ENCODE measurements at regions not wholly inside any gene's neighbourhood (a gene's known extent, or its start where the extent isn't known, plus 50 kb on each side); places are given as distances from the start of the nearest gene placed in this dataset.

DNA sequence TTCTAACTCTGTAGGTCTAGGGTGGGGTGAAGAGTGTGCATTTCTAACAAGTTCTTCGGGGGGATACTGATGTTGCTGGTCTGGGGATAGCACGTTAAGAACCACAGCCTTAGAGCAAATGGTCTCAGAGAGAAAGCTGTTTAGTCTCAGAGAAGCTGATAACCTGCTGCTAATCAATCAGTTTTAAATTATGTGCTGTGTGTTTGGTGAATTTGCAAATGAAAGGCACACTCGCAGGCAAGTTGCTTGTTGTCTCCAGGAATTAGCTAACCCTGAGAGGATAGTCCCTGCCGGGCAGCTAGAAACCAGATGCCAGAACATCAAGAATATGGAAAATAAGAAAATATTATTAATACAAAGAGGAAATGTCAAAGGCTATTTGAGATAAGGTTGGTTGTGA, 79.2 kb downstream of the DMRT2 start:
- TF ChIP-seq, protein P1, sequence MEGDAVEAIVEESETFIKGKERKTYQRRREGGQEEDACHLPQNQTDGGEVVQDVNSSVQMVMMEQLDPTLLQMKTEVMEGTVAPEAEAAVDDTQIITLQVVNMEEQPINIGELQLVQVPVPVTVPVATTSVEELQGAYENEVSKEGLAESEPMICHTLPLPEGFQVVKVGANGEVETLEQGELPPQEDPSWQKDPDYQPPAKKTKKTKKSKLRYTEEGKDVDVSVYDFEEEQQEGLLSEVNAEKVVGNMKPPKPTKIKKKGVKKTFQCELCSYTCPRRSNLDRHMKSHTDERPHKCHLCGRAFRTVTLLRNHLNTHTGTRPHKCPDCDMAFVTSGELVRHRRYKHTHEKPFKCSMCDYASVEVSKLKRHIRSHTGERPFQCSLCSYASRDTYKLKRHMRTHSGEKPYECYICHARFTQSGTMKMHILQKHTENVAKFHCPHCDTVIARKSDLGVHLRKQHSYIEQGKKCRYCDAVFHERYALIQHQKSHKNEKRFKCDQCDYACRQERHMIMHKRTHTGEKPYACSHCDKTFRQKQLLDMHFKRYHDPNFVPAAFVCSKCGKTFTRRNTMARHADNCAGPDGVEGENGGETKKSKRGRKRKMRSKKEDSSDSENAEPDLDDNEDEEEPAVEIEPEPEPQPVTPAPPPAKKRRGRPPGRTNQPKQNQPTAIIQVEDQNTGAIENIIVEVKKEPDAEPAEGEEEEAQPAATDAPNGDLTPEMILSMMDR (IDR thresholded peaks at IDR 0.05) = no peak
- TF ChIP-seq POLR2A (IDR thresholded peaks at IDR 0.05) (no peak), POLR2AphosphoS5 (IDR thresholded peaks at IDR 0.05) (no peak), EP300 (IDR thresholded peaks at IDR 0.05) (no peak)
